Germinal center (tissue), 1 donor: ENCODE measurements at regions not wholly inside any gene's neighbourhood (a gene's known extent, or its start where the extent isn't known, plus 50 kb on each side); places are given as distances from the start of the nearest gene placed in this dataset.
"Not testable (repeated sequence)": the region's sequence is repeated elsewhere in the genome, so short reads cannot be mapped to it uniquely, and the experiment has no call there.

Experiments
- DNase-seq: peaks from one replicate; pipeline ENCODE4 v3.0.0; 2012; ENCODE audit warnings: mixed read lengths, low spot score

DNA sequence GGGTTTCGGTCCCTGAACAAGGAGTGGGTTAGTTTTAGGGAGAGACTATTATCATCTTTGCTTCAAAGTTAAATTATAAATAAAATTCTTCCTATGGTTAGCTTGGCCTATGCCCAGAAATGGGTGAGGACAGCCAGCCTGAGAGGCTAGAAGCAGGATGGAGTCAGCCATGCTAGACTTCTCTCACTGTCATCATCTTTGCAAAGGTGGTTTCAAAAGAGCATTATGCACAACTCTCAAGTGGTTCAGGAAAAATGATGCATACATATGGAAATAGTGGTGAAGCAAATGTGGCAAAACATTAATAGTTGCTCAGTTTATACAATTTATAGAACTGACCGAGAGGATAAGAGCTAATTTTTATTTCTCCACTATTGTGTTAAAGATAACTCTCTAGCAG, 124.3 kb upstream of the FOXN2 start:
- DNase-seq: no peak

DNA sequence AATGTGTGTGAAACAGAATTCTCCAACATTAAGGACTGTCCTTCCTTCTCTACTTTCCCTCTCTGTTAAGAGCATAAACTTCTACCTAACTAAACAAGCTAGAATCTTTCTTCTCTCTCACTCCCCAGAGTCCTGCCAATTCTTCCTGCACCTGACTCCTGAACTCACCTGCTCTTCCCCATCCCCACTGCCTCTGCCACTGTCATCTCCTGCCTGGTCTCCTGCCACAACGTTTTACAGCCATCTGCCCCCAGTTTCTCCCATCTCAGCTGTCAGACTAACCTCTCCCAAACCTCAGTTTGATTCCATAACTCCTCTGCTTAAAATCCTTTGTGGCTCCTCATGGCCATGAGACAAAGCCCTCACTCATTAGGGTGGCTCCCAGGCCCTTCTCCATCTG, 119.8 kb upstream of the FOXN2 start:
- DNase-seq: no peak

DNA sequence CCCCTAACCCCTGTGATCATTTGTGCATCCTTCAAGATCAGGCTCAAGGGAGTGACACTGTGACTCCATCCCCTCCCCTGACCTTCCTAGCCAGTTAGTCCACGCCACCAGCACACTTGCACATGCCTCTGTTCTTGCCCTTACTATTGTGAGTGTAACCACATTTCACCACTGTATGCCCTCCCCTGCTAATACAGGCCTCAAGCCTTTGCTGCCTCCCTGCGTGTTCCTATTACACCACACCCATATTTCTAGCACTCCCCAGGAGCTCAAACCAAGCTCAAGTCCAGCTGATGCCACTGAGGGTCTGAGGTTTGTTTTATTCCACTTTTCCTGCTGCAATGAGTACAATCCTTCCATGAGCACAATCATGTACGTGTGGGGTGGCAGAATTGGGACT, 119.3 kb upstream of the FOXN2 start:
- no peak for DNase-seq

DNA sequence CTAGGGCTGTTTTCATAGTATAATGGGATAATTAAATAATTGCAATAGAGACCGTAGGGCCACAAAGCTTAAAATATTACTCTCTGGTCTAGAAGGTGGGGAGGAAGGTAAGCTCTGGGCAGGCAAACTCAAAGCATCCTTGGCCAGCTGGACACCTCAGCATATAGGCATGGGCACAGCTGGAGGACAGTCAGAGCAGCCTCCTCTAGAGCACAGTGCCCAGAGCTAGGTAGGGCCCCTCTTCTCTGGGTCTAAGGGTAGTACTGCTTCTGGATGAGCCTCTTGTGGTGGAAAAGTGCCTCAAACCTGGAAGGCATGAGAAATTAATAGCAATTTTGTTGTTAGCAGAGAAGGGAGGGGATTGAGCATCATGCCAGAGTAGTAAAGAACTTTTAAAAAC, 116.9 kb upstream of the FOXN2 start:
- no peak for DNase-seq

DNA sequence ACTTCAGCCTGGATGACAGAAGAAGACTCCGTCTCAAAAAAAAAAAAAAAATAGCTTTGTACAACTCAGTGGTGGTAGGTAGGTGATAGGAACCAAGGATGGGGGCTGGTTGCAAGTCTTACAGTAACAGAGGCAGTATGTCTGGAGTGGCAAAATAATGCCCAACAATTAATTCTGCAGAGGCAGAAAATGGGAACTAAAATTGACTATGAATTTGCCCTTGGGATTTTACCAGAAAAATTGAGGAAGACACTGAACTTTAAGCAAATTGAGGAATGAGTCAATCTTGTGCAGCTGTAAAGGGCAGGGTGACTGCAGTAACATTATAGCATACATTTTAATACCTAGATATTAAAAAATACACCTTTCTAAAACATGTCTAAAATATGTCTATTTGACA, 116.1 kb upstream of the FOXN2 start:
- no peak for DNase-seq

DNA sequence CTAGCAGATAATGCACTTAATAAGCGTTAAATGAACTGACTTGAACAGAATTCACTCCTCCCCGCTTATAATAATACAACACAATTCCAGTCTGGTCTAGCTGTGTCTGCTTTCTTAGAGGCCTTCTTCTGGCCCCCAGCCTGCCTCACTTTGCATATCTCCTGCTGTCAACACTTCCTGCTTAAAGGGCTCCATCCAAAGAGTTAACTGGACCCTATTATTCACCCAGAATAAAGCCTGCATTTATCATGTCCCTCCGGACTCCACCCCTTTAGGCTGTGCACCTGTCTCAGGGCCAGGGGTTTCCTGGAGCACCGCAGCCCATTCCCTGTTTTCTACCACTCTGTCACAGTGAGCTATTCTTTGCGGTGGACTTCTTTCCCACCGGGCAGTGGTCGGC, 115.4 kb upstream of the FOXN2 start:
- DNase-seq: no peak

DNA sequence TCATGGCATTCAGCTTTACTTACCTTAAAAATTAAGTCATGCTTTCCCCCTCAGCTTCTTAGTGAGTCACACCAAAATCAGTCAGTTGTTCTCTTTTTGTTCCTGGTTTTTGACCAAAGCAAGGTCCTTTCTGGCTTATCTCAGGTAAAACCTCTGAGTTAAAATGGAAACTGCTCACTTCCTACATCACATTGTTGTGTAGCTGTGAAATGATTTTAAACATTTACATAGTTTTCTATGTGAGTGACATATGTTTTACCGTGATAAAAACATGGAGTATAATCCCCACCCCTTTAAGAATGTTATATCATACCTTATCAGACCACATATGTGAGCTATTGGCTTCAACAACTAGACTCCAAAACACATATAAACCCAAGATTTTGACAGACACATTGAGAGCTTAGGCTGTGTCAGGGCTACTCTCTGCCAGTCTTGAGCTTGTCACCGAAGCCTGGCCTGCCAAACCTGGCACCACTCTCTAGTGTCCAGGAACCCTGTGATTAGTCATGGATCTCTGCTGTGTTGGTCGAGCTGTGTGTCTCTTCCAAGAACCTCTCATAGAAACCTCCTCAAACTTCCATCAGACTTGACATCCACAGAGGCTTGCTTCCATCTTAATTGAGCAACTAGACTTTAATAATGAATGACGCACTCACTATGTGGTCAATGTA, 113.7 kb upstream of the FOXN2 start:
- DNase-seq: no peak

DNA sequence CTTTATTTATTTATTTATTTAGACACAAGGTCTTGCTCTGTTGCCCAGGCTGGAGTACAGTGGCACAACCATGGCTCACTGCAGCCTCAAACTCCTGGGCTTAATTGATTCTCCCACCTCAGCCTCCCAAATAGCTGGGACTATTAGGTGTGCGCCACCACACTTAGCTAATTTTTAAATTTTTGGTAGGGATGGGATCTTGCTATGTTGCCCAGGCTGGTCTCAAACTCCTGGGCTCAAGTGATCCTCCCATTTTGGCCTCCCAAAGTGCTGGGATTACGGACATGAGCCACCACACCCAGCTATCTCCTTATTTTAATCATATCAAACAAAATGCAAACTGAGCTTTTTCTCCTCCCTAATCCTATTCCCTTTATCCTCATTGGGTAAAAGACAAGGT, 113.0 kb upstream of the FOXN2 start:
- DNase-seq: not testable (repeated sequence)

DNA sequence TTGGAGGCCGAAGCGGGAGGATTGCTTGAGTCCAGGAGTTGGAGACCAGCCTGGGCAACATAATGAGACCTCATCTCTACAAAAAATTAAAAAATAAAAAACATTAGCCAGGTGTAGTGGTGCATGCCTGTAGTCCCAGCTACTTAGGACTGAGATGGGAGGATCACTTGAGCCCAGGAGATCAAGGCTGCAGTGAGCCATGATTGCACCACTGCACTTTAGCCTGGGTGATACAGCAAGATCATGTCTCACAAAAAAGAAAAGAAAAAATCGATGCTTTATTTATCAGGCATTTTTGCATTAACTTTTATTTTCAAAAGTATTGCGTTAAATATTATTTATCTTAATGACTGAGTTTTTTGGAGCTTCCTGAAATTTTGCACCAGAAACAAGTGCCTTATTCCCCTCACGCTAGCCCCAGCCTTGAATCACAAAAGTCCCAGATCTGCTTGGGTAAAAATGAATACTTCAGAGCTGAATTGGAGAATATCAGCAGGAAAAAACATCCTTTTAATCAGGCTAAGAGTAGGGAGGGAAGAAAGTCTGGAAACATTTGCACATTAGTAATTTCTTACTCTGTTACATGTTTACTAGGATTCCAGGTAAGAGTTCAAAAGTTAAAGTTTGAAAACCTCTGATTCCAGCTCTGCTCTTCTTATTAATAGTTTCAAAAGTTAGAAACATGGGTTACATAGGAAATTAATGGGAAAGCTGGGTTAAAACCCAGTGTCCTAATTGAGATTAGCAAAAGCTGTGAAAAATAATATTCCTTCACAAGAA, 111.4 kb upstream of the FOXN2 start:
- DNase-seq: no peak

DNA sequence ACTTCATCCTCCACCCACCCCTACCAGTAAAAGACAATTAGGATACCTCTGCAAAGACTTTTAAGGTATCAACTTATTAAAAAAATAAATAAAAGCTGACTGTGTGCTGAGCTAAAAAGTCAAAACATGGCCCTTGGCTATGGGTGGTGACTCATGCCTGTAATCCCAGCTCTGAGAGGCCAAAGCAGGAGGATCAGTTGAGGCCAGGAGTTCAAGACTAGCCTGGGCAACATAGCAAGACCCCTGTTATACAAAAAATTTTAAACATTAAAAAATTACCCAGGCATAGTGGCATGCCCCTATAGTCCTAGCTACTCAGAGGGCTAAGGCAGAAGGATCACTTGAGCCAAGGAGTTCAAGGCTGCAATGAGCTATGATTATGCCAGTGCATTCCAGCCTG, 110.8 kb upstream of the FOXN2 start:
- no peak for DNase-seq

DNA sequence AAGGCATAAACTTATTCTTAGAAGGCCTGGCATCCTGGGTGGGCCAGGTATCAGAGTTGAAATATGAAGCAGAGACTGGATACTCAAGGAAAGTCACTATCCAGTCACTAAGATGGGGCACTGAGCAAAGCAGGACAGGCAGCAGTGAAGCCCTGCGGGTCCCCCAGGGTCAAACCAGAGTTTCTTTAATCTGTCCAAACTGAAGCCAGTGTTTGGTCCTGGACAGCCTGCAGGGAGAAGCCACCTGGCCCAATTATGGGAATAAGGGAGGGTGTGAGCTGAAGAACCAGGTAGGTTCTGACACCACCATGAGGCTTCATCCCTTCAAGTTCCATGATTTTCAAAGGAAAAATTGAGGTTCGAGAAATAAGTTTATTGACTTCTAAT, 109.7 kb upstream of the FOXN2 start:
- no peak for DNase-seq

DNA sequence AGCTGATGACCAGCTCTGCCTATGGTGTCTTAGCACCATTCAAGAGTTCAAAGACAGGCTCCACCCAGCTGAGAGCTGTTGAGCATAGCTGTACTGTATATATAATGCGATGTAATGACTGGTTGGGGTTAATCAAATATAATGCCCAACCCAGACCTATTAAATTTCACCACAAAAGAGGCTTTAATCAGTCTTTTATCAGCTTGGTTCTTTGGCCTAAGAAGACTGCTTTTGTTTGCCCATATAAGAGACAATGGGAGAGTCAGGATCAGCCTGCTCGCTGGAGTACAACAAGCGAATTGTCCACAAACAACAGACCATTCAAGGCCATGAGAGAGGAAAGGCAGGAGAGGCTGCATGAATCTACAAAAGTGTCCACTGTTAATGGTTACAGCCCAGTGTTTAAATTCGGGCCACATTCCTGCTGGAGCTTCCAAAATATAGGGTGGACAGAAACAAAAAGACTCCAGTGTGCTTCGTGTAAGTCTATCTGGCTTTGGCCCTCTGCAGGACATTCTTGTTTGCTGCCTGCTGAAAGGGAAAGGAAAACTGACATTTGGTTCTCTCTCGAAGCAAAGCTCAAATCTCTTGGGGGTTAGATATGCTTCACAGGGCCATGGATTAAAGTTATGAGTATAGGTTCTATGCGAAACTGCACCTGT, 109.2 kb upstream of the FOXN2 start:
- peak; percentile 13 for DNase-seq

DNA sequence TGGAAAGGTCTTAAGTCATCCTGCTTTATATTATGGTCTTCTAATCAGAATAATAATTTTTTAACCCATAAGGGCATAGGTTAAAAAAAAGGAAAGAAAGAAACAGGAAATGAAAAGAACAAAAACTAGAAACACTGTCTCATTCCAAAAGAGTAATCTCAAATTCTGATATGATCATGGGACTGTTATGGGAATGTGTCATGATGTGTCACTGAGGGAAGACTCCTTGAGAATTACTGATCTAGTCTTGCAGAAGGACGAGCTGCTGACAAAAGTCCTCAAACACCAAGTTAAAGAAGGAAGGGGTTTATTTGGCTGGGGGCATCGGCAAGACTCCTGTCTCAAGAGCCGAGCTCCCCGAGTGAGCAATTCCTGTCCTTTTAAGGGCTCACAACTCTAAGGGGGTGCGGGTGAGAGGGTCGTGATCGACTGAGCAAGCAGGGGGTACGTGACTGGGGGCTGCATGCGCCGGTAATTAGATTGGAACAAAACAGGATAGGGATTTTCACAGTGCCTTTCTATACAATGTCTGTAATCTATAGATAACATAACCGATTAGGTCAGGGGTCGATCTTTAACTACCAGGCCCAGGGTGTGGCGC, 108.3 kb upstream of the FOXN2 start:
- not testable (repeated sequence) for DNase-seq

DNA sequence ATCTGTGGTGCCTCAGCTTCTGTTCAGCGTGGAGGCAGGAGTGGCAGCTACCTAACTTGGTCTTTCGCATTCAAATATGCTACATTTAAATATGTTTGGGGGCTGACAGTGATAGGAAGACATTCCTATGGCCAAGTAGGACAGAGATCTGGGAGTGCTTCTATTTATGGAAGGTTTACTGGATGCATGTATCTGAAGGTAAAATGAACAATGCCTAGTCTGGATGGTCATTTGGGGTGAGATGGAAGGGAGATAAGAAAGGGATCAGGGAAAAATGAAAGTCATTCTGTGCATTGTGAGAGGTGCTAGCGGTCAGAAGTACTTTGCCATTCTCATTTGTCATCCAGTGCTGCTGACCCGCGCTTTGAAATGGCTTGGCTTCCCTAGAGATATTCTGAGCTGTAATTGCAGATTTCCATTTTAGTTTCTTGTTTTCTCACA, 107.3 kb upstream of the FOXN2 start:
- no peak for DNase-seq

DNA sequence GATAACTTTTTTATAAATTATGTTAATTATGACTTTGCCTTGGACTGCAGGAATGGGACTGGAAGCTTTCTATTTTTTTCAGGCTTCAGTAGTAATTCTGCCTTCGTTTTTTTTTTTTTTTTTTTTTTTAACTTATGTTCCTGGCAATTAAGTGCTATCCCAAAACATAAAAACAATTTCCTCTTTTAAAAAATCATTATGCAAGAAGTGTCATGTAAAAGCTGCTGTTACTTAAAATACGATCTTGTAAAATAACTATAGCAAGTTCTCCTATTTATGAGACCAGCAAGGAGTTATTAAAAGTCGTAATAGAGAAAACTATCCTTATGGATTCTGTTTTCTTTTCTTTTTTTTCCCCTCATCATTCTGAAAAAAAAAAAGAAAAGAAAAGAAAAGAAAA, 106.6 kb upstream of the FOXN2 start:
- DNase-seq: no peak

DNA sequence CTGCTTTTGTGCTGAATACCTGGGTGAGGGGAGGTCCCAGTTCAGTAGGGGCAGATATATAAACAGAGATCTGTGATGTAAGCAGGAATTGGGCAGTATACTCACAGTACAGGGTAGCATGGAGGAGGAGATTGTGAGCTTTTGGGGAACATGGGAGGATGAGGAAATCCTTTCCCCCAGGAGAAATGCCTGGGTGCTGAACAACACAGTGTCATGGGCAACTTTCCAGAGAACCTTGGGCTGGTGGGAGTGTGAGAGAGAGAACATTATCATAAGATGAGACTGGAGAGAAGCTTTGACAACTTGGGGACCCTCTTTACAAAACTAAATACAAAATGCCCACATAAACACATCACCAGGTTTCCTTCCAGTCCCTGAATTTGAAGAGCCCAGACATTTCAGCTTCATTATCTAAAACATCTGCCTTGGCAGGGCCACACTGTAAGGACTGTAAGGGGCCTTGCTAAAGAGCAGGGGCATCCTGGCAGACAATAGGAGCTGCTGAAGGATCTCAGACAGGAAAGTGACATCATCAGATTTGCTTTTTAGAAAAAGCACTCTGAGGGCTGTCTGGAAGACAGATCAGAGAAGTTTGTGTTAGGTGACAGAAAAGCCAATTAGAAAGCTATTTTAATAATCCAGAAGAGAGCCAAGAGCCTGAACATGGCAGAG, 105.1 kb upstream of the FOXN2 start:
- DNase-seq: no peak

DNA sequence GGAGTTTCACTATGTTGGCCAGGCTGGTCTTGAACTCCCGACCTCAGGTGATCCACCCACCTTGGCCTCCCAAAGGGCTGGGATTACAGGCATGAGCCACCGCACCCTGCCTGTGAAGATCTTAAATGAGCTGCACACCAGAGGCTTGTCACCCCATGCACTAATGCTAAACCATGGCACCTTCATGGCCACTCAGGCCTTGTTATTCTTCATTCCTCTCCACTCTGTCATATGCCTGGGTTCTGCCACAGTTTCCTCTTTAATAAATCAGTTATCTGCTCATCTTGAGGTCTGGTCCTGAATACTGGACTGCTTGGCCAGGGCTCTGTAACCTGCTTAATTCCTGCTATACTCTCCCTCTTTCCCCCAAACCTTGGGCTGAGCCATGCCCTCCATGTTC, 104.3 kb upstream of the FOXN2 start:
- no peak for DNase-seq

DNA sequence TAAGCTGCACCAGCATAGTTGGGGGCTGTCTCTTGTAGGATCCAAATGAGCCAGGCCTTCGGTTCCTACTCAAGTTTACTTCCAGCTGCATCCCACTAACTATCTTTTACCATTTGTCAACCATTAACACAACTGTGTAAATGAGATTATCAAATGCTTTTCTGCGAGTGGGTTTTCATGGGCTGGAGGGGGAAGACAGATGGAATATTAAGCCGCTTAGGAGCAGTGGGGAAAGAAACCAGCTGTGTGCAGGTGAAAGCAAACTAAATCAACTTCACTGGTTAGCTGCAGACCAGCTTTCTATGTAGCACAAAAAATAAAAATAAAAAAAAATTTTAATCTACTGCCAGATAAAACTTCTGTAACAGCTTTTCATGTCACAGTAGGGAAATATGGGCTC, 100.8 kb upstream of the FOXN2 start:
- no peak for DNase-seq

DNA sequence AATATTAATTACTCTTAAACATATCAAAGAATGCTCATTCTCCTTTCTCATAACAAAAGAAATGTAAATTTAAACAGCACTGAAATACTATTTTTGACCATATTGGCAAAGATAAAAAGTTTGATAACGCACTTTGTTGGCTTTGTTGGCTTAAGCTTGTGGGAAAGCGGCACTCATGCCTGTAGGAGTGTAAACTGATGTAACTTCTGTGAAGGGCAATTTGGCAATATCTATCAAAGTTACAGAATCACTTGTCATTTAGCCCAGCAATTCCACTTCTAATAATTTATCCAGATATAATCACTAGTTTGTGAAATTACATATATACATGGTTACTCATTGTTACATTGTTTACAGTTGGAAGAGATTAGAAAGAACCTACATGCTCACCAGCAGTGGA, 96.3 kb upstream of the FOXN2 start:
- no peak for DNase-seq

DNA sequence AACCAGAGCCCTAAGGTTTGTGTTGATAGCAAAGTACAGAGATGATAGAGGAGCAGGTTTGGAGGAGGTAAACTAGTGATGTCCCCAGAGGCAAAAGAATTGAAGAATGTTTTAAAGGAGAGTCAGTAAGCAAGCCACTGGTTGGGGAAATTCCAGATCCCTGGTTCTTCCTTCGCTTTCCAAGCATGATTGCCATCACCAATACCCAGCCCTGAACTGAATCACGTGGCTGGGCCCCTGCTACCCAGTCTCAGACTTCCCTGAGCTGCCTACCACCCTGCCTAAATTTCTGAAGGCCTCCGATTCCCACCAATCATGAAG, 95.3 kb upstream of the FOXN2 start:
- DNase-seq: no peak

DNA sequence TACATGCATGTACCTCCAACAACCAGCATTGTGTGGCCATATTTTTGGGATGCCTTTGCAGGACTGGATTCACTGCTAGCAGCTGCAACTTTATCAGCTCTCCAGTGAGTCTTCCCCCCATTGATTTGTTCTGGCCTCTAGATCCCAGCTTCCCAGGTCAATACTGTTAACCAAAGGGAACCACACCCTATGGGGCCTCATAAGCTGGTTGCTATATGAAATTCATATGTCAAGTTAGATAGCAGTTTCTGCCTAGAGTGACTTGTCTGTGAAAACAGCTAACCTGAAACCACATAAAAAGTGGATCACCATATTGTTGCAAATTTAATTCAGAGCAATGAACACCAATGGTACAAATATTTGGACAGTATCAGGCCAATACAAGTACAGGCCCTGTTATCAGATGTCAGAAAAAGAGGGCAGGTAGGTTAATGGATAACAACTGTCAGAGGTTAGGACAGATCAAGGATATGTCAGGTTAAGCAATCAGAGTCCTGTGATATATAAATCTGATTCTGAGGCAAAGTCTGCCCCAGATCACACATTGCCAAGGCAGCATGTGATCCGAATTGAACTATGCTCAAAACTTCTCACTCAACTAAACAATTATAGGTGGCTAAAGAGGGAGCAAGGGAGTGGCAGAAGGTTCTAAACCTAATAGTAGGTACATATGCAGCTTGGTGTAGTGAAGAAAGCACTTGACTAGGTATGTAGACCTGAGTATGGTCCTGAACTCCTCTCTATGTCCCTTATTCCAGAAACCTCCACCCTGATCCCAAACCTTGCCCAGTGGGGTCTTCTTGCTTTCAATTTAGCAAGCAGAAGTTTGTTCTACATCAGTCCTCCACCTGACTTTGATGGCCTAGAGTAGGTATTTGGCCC, 94.7 kb upstream of the FOXN2 start:
- no peak for DNase-seq

DNA sequence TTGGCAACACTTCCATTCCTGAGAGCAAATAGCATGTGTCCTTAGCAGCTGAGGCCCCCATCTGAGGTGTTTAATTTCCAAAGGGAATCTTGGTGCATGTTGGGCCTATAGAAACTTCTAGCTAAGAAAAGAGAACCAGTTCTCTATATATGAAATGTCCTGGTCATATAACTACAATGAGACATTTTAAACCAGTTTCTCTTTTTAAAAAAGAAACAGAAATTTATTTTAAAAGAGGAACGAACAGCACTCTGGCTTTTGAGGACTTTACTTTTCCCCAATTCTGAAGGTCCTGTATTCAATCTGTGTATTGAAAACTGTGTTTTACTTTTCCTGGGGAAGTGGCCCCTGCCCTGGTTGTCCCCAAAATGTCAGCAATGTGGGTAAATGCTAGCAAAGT, 94.0 kb upstream of the FOXN2 start:
- DNase-seq: no peak
